ENCODE measurements at regions not wholly inside any gene's neighbourhood (a gene's known extent, or its start where the extent isn't known, plus 50 kb on each side); places are given as distances from the start of the nearest gene placed in this dataset.
"Not testable (repeated sequence)": the region's sequence is repeated elsewhere in the genome, so short reads cannot be mapped to it uniquely, and the experiment has no call there.

- H3K9me2 ChIP-seq (ENCODE audit: low read depth, low read length); H3K79me2 ChIP-seq (ENCODE audit: insufficient read depth, low read length); H3K4me3 ChIP-seq (ENCODE audit: low read depth, low read length, poor library complexity, severe bottlenecking); H3K4me1 ChIP-seq (ENCODE audit: insufficient read depth, low read length, severe bottlenecking); H3K4me2 ChIP-seq (ENCODE audit: low read length); H3K9me3 ChIP-seq (ENCODE audit: low read length); H4K20me1 ChIP-seq (ENCODE audit: insufficient read depth, low read length); H3K27me3 ChIP-seq (ENCODE audit: insufficient read depth, low read length); H3K36me3 ChIP-seq (ENCODE audit: insufficient read depth, low read length); H3K9ac ChIP-seq (ENCODE audit: low read length); H3K27ac ChIP-seq (ENCODE audit: low read depth, low read length, poor library complexity, severe bottlenecking); H2AFZ ChIP-seq (ENCODE audit: low read length); H3F3A ChIP-seq (ENCODE audit: insufficient read depth, low read length): not testable (repeated sequence)
These were observed 342.9 kb downstream of the ADGRD1 start for GRCh38 chr12:131296651-131297050.

GRCh38 chr12:131298526-131299369 lies 345.0 kb downstream of the ADGRD1 start:
- H3K27me3 ChIP-seq (ENCODE audit: insufficient read depth, low read length); H3K79me2 ChIP-seq (ENCODE audit: insufficient read depth, low read length); H3K4me1 ChIP-seq (ENCODE audit: insufficient read depth, low read length, severe bottlenecking); H3K4me3 ChIP-seq (ENCODE audit: low read depth, low read length, poor library complexity, severe bottlenecking); H3K27ac ChIP-seq (ENCODE audit: low read depth, low read length, poor library complexity, severe bottlenecking); H3K9me2 ChIP-seq (ENCODE audit: low read depth, low read length); H3F3A ChIP-seq (ENCODE audit: insufficient read depth, low read length); H3K36me3 ChIP-seq (ENCODE audit: insufficient read depth, low read length); H3K9me3 ChIP-seq (ENCODE audit: low read length); H3K9ac ChIP-seq (ENCODE audit: low read length); H2AFZ ChIP-seq (ENCODE audit: low read length); H3K4me2 ChIP-seq (ENCODE audit: low read length); H4K20me1 ChIP-seq (ENCODE audit: insufficient read depth, low read length): not testable (repeated sequence)

GRCh38 chr12:131299370-131299701 lies 345.6 kb downstream of the ADGRD1 start:
- not testable (repeated sequence) for H3K36me3 ChIP-seq (ENCODE audit: insufficient read depth, low read length)

GRCh38 chr12:131303576-131303975 lies 349.9 kb downstream of the ADGRD1 start:
- H3K79me2 ChIP-seq (ENCODE audit: insufficient read depth, low read length); H3K4me2 ChIP-seq (ENCODE audit: low read length); H3K9me3 ChIP-seq (ENCODE audit: low read length): not testable (repeated sequence)

More at GRCh38 chr12:131299370-131299701, 345.6 kb downstream of the ADGRD1 start:
- H3K4me1 ChIP-seq (ENCODE audit: insufficient read depth, low read length, severe bottlenecking); H3F3A ChIP-seq (ENCODE audit: insufficient read depth, low read length); H3K79me2 ChIP-seq (ENCODE audit: insufficient read depth, low read length); H3K9me2 ChIP-seq (ENCODE audit: low read depth, low read length); H3K9ac ChIP-seq (ENCODE audit: low read length); H3K4me3 ChIP-seq (ENCODE audit: low read depth, low read length, poor library complexity, severe bottlenecking); H2AFZ ChIP-seq (ENCODE audit: low read length); H3K27me3 ChIP-seq (ENCODE audit: insufficient read depth, low read length); H3K4me2 ChIP-seq (ENCODE audit: low read length); H4K20me1 ChIP-seq (ENCODE audit: insufficient read depth, low read length); H3K9me3 ChIP-seq (ENCODE audit: low read length); H3K27ac ChIP-seq (ENCODE audit: low read depth, low read length, poor library complexity, severe bottlenecking): not testable (repeated sequence)

GRCh38 chr12:131304642-131305041 lies 350.9 kb downstream of the ADGRD1 start:
- H3K36me3 ChIP-seq (ENCODE audit: insufficient read depth, low read length); H3K4me3 ChIP-seq (ENCODE audit: low read depth, low read length, poor library complexity, severe bottlenecking); H3K4me1 ChIP-seq (ENCODE audit: insufficient read depth, low read length, severe bottlenecking); H3K9me2 ChIP-seq (ENCODE audit: low read depth, low read length); H2AFZ ChIP-seq (ENCODE audit: low read length); H4K20me1 ChIP-seq (ENCODE audit: insufficient read depth, low read length); H3K9ac ChIP-seq (ENCODE audit: low read length); H3K27ac ChIP-seq (ENCODE audit: low read depth, low read length, poor library complexity, severe bottlenecking); H3K9me3 ChIP-seq (ENCODE audit: low read length); H3K4me2 ChIP-seq (ENCODE audit: low read length); H3K79me2 ChIP-seq (ENCODE audit: insufficient read depth, low read length); H3K27me3 ChIP-seq (ENCODE audit: insufficient read depth, low read length); H3F3A ChIP-seq (ENCODE audit: insufficient read depth, low read length): not testable (repeated sequence)

More at GRCh38 chr12:131303576-131303975, 349.9 kb downstream of the ADGRD1 start:
- H2AFZ ChIP-seq (ENCODE audit: low read length); H3K9me2 ChIP-seq (ENCODE audit: low read depth, low read length); H3K9ac ChIP-seq (ENCODE audit: low read length); H3K4me1 ChIP-seq (ENCODE audit: insufficient read depth, low read length, severe bottlenecking); H3K27me3 ChIP-seq (ENCODE audit: insufficient read depth, low read length); H4K20me1 ChIP-seq (ENCODE audit: insufficient read depth, low read length); H3K4me3 ChIP-seq (ENCODE audit: low read depth, low read length, poor library complexity, severe bottlenecking); H3K27ac ChIP-seq (ENCODE audit: low read depth, low read length, poor library complexity, severe bottlenecking); H3F3A ChIP-seq (ENCODE audit: insufficient read depth, low read length); H3K36me3 ChIP-seq (ENCODE audit: insufficient read depth, low read length): not testable (repeated sequence)

Data from OCI-LY1 (cell line).